Upper lobe of right lung (tissue), 1 donor: ENCODE measurements at regions not wholly inside any gene's neighbourhood (a gene's known extent, or its start where the extent isn't known, plus 50 kb on each side); places are given as distances from the start of the nearest gene placed in this dataset.
"Not testable (repeated sequence)": the region's sequence is repeated elsewhere in the genome, so short reads cannot be mapped to it uniquely, and the experiment has no call there.

ENCODE experiments used
- ATAC-seq: fragments of 200-7000 bp; cut with Tn5 transposase; one replicate; pipeline ENCODE4 v1.9.1; 2020; ENCODE audit warnings: mild to moderate bottlenecking, moderate library complexity
- DNase-seq: peaks from one replicate; pipeline ENCODE4 v3.0.0-alpha.2; 2020
- H3K27ac ChIP-seq: fragments of 200-600 bp; one replicate; pipeline ENCODE4 v1.8.0; 2022
- H3K27me3 ChIP-seq: fragments of 200-600 bp; one replicate; pipeline ENCODE4 v1.8.0; 2022; ENCODE audit warnings: mild to moderate bottlenecking
- H3K36me3 ChIP-seq: fragments of 200-600 bp; one replicate; pipeline ENCODE4 v1.8.0; 2022
- H3K4me1 ChIP-seq: fragments of 200-600 bp; one replicate; pipeline ENCODE4 v1.8.0; 2022
- H3K4me3 ChIP-seq: fragments of 200-600 bp; one replicate; pipeline ENCODE4 v1.8.0; 2022; ENCODE audit warnings: mild to moderate bottlenecking
- H3K9me3 ChIP-seq: fragments of 200-600 bp; one replicate; pipeline ENCODE4 v1.8.0; 2022
- CTCF ChIP-seq: fragments of 200-600 bp; IDR thresholded peaks from one replicate; pipeline ENCODE4 v1.8.0; 2022; ENCODE audit warnings: antibody characterized with exemption
- intact Hi-C: fragments of 100-400 bp; cut with DNase I; formaldehyde crosslinking; loops from one replicate; pipeline ENCODE4 v1.11.0; 2022
- donor health status: DM: no; HTN: yes; CAD: no; lungs with severe emphysema.

- H3K4me1 ChIP-seq: no peaks in the 10 kb centered on the region
- DNase-seq (no peak), ATAC-seq (no peak)
- H3K4me3 ChIP-seq: no peak overlapping the region
- H3K27me3 ChIP-seq: no peaks in the 10 kb centered on the region
- no peak overlapping the region for H3K27ac ChIP-seq
- TF ChIP-seq CTCF: no peak
- intact Hi-C loops: loop anchor here (5.0 kb wide), 1 partner anchor 90 kb away; the partner anchor contains the start of gene KLF4
- no peaks in the 10 kb centered on the region for H3K36me3 ChIP-seq
- no peaks in the 10 kb centered on the region for H3K9me3 ChIP-seq
Measured at GRCh38 chr9:107577140-107577776, 87.7 kb upstream of the KLF4 start.

GRCh38 chr9:107571148-107571547 lies 81.6 kb upstream of the KLF4 start:
- no peaks in the 10 kb centered on the region for H3K9me3 ChIP-seq
- intact Hi-C loops: no loop called here
- TF ChIP-seq CTCF: no peak
- no peak overlapping the region for H3K4me3 ChIP-seq
- DNase-seq (no peak), ATAC-seq (no peak)
- H3K27ac ChIP-seq: no peak overlapping the region
- no peaks in the 10 kb centered on the region for H3K27me3 ChIP-seq
- no peaks in the 10 kb centered on the region for H3K36me3 ChIP-seq
- H3K4me1 ChIP-seq: no peaks in the 10 kb centered on the region

GRCh38 chr9:107569174-107569573 lies 79.6 kb upstream of the KLF4 start:
- Histone ChIP-seq H3K9me3 (no peaks in the 10 kb centered on the region), H3K27ac (no peak overlapping the region), H3K4me1 (no peaks in the 10 kb centered on the region), H3K4me3 (no peak overlapping the region), H3K36me3 (no peaks in the 10 kb centered on the region), H3K27me3 (no peaks in the 10 kb centered on the region)
- intact Hi-C loops: no loop called here
- DNase-seq: no peak
- peak; percentile 67 for ATAC-seq
- TF ChIP-seq CTCF: no peak

GRCh38 chr9:107568406-107568805 lies 78.8 kb upstream of the KLF4 start:
- intact Hi-C loops, DNase-seq, H3K27ac ChIP-seq, H3K4me1 ChIP-seq, ATAC-seq, H3K27me3 ChIP-seq, H3K9me3 ChIP-seq, H3K4me3 ChIP-seq, H3K36me3 ChIP-seq: not testable (repeated sequence)

GRCh38 chr9:107567462-107567861 lies 77.9 kb upstream of the KLF4 start:
- Histone ChIP-seq H3K27me3 (no peaks in the 10 kb centered on the region), H3K27ac (no peak overlapping the region), H3K4me1 (no peaks in the 10 kb centered on the region), H3K36me3 (no peaks in the 10 kb centered on the region), H3K9me3 (no peaks in the 10 kb centered on the region), H3K4me3 (no peak overlapping the region)
- DNase-seq: no peak
- TF ChIP-seq CTCF: no peak
- ATAC-seq: no peak
- intact Hi-C loops: no loop called here

GRCh38 chr9:107566611-107567061 lies 77.1 kb upstream of the KLF4 start:
- ATAC-seq (no peak), DNase-seq (no peak)
- H3K4me3 ChIP-seq: no peak overlapping the region
- H3K27me3 ChIP-seq: no peaks in the 10 kb centered on the region
- intact Hi-C loops: no loop called here
- no peak for TF ChIP-seq CTCF
- no peaks in the 10 kb centered on the region for H3K4me1 ChIP-seq
- no peaks in the 10 kb centered on the region for H3K36me3 ChIP-seq
- H3K27ac ChIP-seq: no peak overlapping the region
- no peaks in the 10 kb centered on the region for H3K9me3 ChIP-seq
